ENCODE measurements at regions not wholly inside any gene's neighbourhood (a gene's known extent, or its start where the extent isn't known, plus 50 kb on each side); places are given as distances from the start of the nearest gene placed in this dataset.

- no peaks in the 10 kb centered on the region for H3K79me2 ChIP-seq (ENCODE audit: insufficient read depth)
- no peaks in the 10 kb centered on the region for H4K20me1 ChIP-seq (ENCODE audit: insufficient read depth)
- 0 out of 2 replicates have a peak, but pooled peaks cover 7% of the 10 kb centered on the region for H3K27me3 ChIP-seq (replicated peaks; ENCODE audit: insufficient read depth)
- H3K9ac ChIP-seq, result no peak overlapping the region
- TF ChIP-seq EZH2phosphoT487 (IDR thresholded peaks at IDR 0.05; ENCODE audit: insufficient read depth, low read depth) (no peak), EZH2 (IDR thresholded peaks at IDR 0.05; ENCODE audit: insufficient read depth, poor library complexity, severe bottlenecking) (no peak)
- in situ Hi-C loops (cut with MboI), result no loop called here
- H3K27ac ChIP-seq, result no peak overlapping the region
- H3K4me1 ChIP-seq (ENCODE audit: insufficient read depth), result no peaks in the 10 kb centered on the region
- H3K4me2 ChIP-seq (ENCODE audit: unreplicated experiment), result no peak overlapping the region
- 83 to 87% methylated on average over 4 of the region's 4 CpGs for WGBS, 2 experiments (ENCODE audit: low coverage in 1 of 2, low lambda C conversion rate in 2 of 2, missing lambda C conversion rate in 2 of 2)
- no peak overlapping the region for H2AFZ ChIP-seq
- H3K4me3 ChIP-seq, result no peak overlapping the region
- no peaks in the 10 kb centered on the region for H3K9me2 ChIP-seq (ENCODE audit: insufficient read depth)
- DNase-seq, result no peak
- H3K9me3 ChIP-seq (ENCODE audit: low read depth), result no peaks in the 10 kb centered on the region
- no peaks in the 10 kb centered on the region for H3F3A ChIP-seq (ENCODE audit: insufficient read depth)
- H3K36me3 ChIP-seq (ENCODE audit: low read depth), result no peaks in the 10 kb centered on the region
Measured at GRCh38 chr2:172300851-172301250, 126.5 kb upstream of the ITGA6 start.

GRCh38 chr2:172305066-172305465, 122.3 kb upstream of the ITGA6 start:
- Histone ChIP-seq H3K27me3 (replicated peaks; ENCODE audit: insufficient read depth) (no peaks in the 10 kb centered on the region), H3K27ac (no peak overlapping the region), H3K9ac (no peak overlapping the region), H3K79me2 (ENCODE audit: insufficient read depth) (no peaks in the 10 kb centered on the region), H3K9me3 (ENCODE audit: low read depth) (no peaks in the 10 kb centered on the region), H3F3A (ENCODE audit: insufficient read depth) (no peaks in the 10 kb centered on the region), H3K4me1 (ENCODE audit: insufficient read depth) (no peaks in the 10 kb centered on the region), H2AFZ (no peak overlapping the region), H4K20me1 (ENCODE audit: insufficient read depth) (no peaks in the 10 kb centered on the region), H3K9me2 (ENCODE audit: insufficient read depth) (no peaks in the 10 kb centered on the region), H3K4me3 (no peak overlapping the region), H3K36me3 (ENCODE audit: low read depth) (no peaks in the 10 kb centered on the region), H3K4me2 (ENCODE audit: unreplicated experiment) (no peak overlapping the region)
- TF ChIP-seq EZH2 (IDR thresholded peaks at IDR 0.05; ENCODE audit: insufficient read depth, poor library complexity, severe bottlenecking) (no peak), EZH2phosphoT487 (IDR thresholded peaks at IDR 0.05; ENCODE audit: insufficient read depth, low read depth) (no peak)
- in situ Hi-C loops (cut with MboI), result no loop called here
- 12 to 26% methylated on average over 3 of the region's 3 CpGs for WGBS, 2 experiments (ENCODE audit: low coverage in 1 of 2, low lambda C conversion rate in 2 of 2, missing lambda C conversion rate in 2 of 2)
- DNase-seq, result no peak

GRCh38 chr2:172307800-172308199, 119.6 kb upstream of the ITGA6 start:
- Histone ChIP-seq H3K9ac (no peak overlapping the region), H3K79me2 (ENCODE audit: insufficient read depth) (no peaks in the 10 kb centered on the region), H3K9me2 (ENCODE audit: insufficient read depth) (no peaks in the 10 kb centered on the region), H3K4me3 (no peak overlapping the region), H2AFZ (no peak overlapping the region), H3K27me3 (replicated peaks; ENCODE audit: insufficient read depth) (no peaks in the 10 kb centered on the region), H3K4me2 (ENCODE audit: unreplicated experiment) (no peak overlapping the region), H3K4me1 (ENCODE audit: insufficient read depth) (no peaks in the 10 kb centered on the region), H3K9me3 (ENCODE audit: low read depth) (no peaks in the 10 kb centered on the region), H3F3A (ENCODE audit: insufficient read depth) (no peaks in the 10 kb centered on the region), H3K27ac (no peak overlapping the region), H4K20me1 (ENCODE audit: insufficient read depth) (no peaks in the 10 kb centered on the region), H3K36me3 (ENCODE audit: low read depth) (no peaks in the 10 kb centered on the region)
- peak; percentile 13 for DNase-seq
- no peak for TF ChIP-seq EZH2phosphoT487 (IDR thresholded peaks at IDR 0.05; ENCODE audit: insufficient read depth, low read depth)
- in situ Hi-C loops (cut with MboI), result no loop called here
- 0 to 4% methylated on average over 1 of the region's 1 CpG for WGBS, 2 experiments (ENCODE audit: low coverage in 1 of 2, low lambda C conversion rate in 2 of 2, missing lambda C conversion rate in 2 of 2)

- H3K9me3 ChIP-seq (ENCODE audit: low read depth), result no peaks in the 10 kb centered on the region
- H3K79me2 ChIP-seq (ENCODE audit: insufficient read depth), result no peaks in the 10 kb centered on the region
- DNase-seq, result no peak
- no peaks in the 10 kb centered on the region for H3K36me3 ChIP-seq (ENCODE audit: low read depth)
- no peaks in the 10 kb centered on the region for H3F3A ChIP-seq (ENCODE audit: insufficient read depth)
- no peak overlapping the region for H3K27ac ChIP-seq
- TF ChIP-seq EZH2 (IDR thresholded peaks at IDR 0.05; ENCODE audit: insufficient read depth, poor library complexity, severe bottlenecking) (no peak), EZH2phosphoT487 (IDR thresholded peaks at IDR 0.05; ENCODE audit: insufficient read depth, low read depth) (no peak)
- in situ Hi-C loops (cut with MboI), result no loop called here
- no peaks in the 10 kb centered on the region for H3K27me3 ChIP-seq (replicated peaks; ENCODE audit: insufficient read depth)
- H3K9ac ChIP-seq, result no peak overlapping the region
- no peak overlapping the region for H3K4me2 ChIP-seq (ENCODE audit: unreplicated experiment)
- H3K4me3 ChIP-seq, result no peak overlapping the region
- no peaks in the 10 kb centered on the region for H3K9me2 ChIP-seq (ENCODE audit: insufficient read depth)
- no peaks in the 10 kb centered on the region for H4K20me1 ChIP-seq (ENCODE audit: insufficient read depth)
- H3K4me1 ChIP-seq (ENCODE audit: insufficient read depth), result no peaks in the 10 kb centered on the region
- no peak overlapping the region for H2AFZ ChIP-seq
- 76 to 82% methylated on average over 9 of the region's 9 CpGs for WGBS, 2 experiments (ENCODE audit: low coverage in 1 of 2, low lambda C conversion rate in 2 of 2, missing lambda C conversion rate in 2 of 2)
Measured at GRCh38 chr2:172308253-172308935, 119.0 kb upstream of the ITGA6 start.

GRCh38 chr2:172311921-172312345, 115.5 kb upstream of the ITGA6 start:
- Histone ChIP-seq H3K4me1 (ENCODE audit: insufficient read depth) (no peaks in the 10 kb centered on the region), H3K36me3 (ENCODE audit: low read depth) (no peaks in the 10 kb centered on the region), H3F3A (ENCODE audit: insufficient read depth) (no peaks in the 10 kb centered on the region), H2AFZ (no peak overlapping the region), H3K4me3 (no peak overlapping the region), H4K20me1 (ENCODE audit: insufficient read depth) (no peaks in the 10 kb centered on the region), H3K4me2 (ENCODE audit: unreplicated experiment) (no peak overlapping the region), H3K9ac (no peak overlapping the region), H3K9me3 (ENCODE audit: low read depth) (no peaks in the 10 kb centered on the region), H3K9me2 (ENCODE audit: insufficient read depth) (no peaks in the 10 kb centered on the region), H3K27ac (no peak overlapping the region), H3K79me2 (ENCODE audit: insufficient read depth) (no peaks in the 10 kb centered on the region), H3K27me3 (replicated peaks; ENCODE audit: insufficient read depth) (no peaks in the 10 kb centered on the region)
- WGBS, 2 experiments (ENCODE audit: low coverage in 1 of 2, low lambda C conversion rate in 2 of 2, missing lambda C conversion rate in 2 of 2), result 47 to 79% methylated on average over 2 of the region's 2 CpGs
- DNase-seq, result no peak
- in situ Hi-C loops (cut with MboI), result no loop called here
- no peak for TF ChIP-seq EZH2phosphoT487 (IDR thresholded peaks at IDR 0.05; ENCODE audit: insufficient read depth, low read depth)
- no peak for TF ChIP-seq EZH2 (IDR thresholded peaks at IDR 0.05; ENCODE audit: insufficient read depth, poor library complexity, severe bottlenecking)

All from GM23248 (cell line).